ENCODE measurements at regions not wholly inside any gene's neighbourhood (a gene's known extent, or its start where the extent isn't known, plus 50 kb on each side); places are given as distances from the start of the nearest gene placed in this dataset.

DNA sequence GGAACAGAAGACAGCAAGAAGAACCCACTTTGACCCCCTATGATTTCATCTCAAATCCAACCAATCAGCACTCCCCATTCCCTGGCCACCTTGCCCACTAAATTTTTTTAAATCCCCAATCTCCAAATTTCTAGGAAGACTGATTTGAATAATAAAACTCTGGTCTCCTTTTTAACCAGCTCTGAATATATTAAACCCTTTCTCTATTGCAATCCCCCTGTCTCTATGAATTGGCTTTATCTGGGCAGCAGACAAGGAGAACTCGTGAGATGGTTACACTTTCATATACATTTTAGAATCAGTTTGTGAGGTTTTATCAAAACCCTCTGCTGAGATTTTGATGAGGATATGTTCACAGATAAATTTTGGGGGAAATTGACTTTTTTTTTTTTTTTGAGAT lies 90.3 kb upstream of the TRIM24 start:
- Histone ChIP-seq H3K36me3 (ENCODE audit: low read depth) (no peaks in the 10 kb centered on the region), H3K4me2 (ENCODE audit: unreplicated experiment) (no peak overlapping the region), H3K4me1 (ENCODE audit: insufficient read depth) (no peaks in the 10 kb centered on the region), H4K20me1 (ENCODE audit: insufficient read depth) (no peaks in the 10 kb centered on the region), H3K9me3 (ENCODE audit: low read depth) (no peaks in the 10 kb centered on the region), H3K79me2 (ENCODE audit: insufficient read depth) (no peaks in the 10 kb centered on the region), H3F3A (ENCODE audit: insufficient read depth) (no peaks in the 10 kb centered on the region), H2AFZ (no peak overlapping the region), H3K27me3 (replicated peaks; ENCODE audit: insufficient read depth) (no peaks in the 10 kb centered on the region), H3K27ac (no peak overlapping the region), H3K9ac (no peak overlapping the region), H3K9me2 (ENCODE audit: insufficient read depth) (no peaks in the 10 kb centered on the region), H3K4me3 (no peak overlapping the region)
- WGBS, 2 experiments (ENCODE audit: low coverage in 1 of 2, low lambda C conversion rate in 2 of 2, missing lambda C conversion rate in 2 of 2), result 6 to 9% methylated on average over 1 of the region's 1 CpG
- in situ Hi-C loops (cut with MboI), result no loop called here
- TF ChIP-seq EZH2phosphoT487 (IDR thresholded peaks at IDR 0.05; ENCODE audit: insufficient read depth, low read depth), result no peak
- TF ChIP-seq EZH2 (IDR thresholded peaks at IDR 0.05; ENCODE audit: insufficient read depth, poor library complexity, severe bottlenecking), result no peak
- DNase-seq, result no peak

DNA sequence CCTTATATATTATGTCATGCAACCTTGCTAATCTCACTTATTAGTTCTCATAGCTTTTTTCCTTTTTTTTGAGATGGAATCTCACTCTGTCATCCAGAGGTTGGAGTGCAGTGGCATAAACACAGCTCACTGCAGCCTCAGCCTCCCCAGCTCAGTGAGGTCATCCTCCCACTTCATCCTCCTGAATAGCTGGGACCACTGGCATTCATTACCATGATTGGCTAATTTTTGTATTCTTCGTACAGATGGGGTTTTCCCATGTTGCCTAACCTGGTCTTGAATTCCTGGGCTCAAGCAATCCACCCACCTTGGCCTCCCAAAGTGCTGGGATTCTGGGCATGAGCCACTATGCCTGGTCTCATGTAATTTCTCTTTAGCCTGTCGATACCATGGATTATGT lies 89.1 kb upstream of the TRIM24 start:
- Histone ChIP-seq H3K9ac (no peak overlapping the region), H3K79me2 (ENCODE audit: insufficient read depth) (no peaks in the 10 kb centered on the region), H4K20me1 (ENCODE audit: insufficient read depth) (no peaks in the 10 kb centered on the region), H3K9me2 (ENCODE audit: insufficient read depth) (no peaks in the 10 kb centered on the region), H3K36me3 (ENCODE audit: low read depth) (no peaks in the 10 kb centered on the region), H3K27me3 (replicated peaks; ENCODE audit: insufficient read depth) (no peaks in the 10 kb centered on the region), H3K27ac (no peak overlapping the region), H3K4me3 (no peak overlapping the region), H3K9me3 (ENCODE audit: low read depth) (no peaks in the 10 kb centered on the region), H2AFZ (no peak overlapping the region), H3K4me1 (ENCODE audit: insufficient read depth) (no peaks in the 10 kb centered on the region), H3K4me2 (ENCODE audit: unreplicated experiment) (no peak overlapping the region), H3F3A (ENCODE audit: insufficient read depth) (no peaks in the 10 kb centered on the region)
- no peak for TF ChIP-seq EZH2 (IDR thresholded peaks at IDR 0.05; ENCODE audit: insufficient read depth, poor library complexity, severe bottlenecking)
- no peak for DNase-seq
- WGBS, 2 experiments (ENCODE audit: low coverage in 1 of 2, low lambda C conversion rate in 2 of 2, missing lambda C conversion rate in 2 of 2), result 10 to 21% methylated on average over 2 of the region's 2 CpGs
- in situ Hi-C loops (cut with MboI), result no loop called here

DNA sequence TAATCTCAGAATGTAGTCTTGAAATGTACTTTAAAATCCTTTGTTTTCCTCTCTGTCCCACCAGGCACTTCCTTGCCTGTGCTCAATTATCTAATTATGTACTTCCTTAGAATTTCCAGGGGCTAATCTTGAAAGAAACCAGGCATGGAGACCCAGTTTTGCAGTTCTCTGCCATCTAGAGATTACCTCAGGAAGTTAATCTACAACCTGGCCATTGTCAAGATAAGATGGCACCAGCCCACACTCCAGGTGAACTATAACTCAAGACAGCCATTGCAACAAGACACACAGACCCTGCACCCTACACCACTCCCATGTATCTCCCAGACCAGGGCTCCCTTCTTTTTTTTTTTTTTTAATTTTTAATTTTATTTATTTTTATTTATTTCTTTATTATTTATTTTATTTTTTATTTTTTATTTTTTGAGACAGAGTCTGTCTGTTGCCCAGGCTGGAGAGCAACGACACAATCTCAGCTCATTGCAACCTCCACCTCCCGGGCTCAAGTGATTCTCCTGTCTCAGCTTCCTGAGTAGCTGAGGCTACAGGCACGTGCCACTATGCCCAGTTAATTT lies 85.9 kb upstream of the TRIM24 start:
- no peaks in the 10 kb centered on the region for H3K4me1 ChIP-seq (ENCODE audit: insufficient read depth)
- H3K9me3 ChIP-seq (ENCODE audit: low read depth), result no peaks in the 10 kb centered on the region
- H4K20me1 ChIP-seq (ENCODE audit: insufficient read depth), result no peaks in the 10 kb centered on the region
- no peak for DNase-seq
- no peak overlapping the region for H3K4me3 ChIP-seq
- 6 to 10% methylated on average over 3 of the region's 3 CpGs for WGBS, 2 experiments (ENCODE audit: low coverage in 1 of 2, low lambda C conversion rate in 2 of 2, missing lambda C conversion rate in 2 of 2)
- TF ChIP-seq EZH2 (IDR thresholded peaks at IDR 0.05; ENCODE audit: insufficient read depth, poor library complexity, severe bottlenecking) (no peak), EZH2phosphoT487 (IDR thresholded peaks at IDR 0.05; ENCODE audit: insufficient read depth, low read depth) (no peak)
- H3K36me3 ChIP-seq (ENCODE audit: low read depth), result no peaks in the 10 kb centered on the region
- H2AFZ ChIP-seq, result no peak overlapping the region
- no peaks in the 10 kb centered on the region for H3F3A ChIP-seq (ENCODE audit: insufficient read depth)
- no peak overlapping the region for H3K27ac ChIP-seq
- in situ Hi-C loops (cut with MboI), result no loop called here
- no peaks in the 10 kb centered on the region for H3K79me2 ChIP-seq (ENCODE audit: insufficient read depth)
- H3K4me2 ChIP-seq (ENCODE audit: unreplicated experiment), result no peak overlapping the region
- H3K9me2 ChIP-seq (ENCODE audit: insufficient read depth), result no peaks in the 10 kb centered on the region
- H3K9ac ChIP-seq, result no peak overlapping the region
- no peaks in the 10 kb centered on the region for H3K27me3 ChIP-seq (replicated peaks; ENCODE audit: insufficient read depth)

DNA sequence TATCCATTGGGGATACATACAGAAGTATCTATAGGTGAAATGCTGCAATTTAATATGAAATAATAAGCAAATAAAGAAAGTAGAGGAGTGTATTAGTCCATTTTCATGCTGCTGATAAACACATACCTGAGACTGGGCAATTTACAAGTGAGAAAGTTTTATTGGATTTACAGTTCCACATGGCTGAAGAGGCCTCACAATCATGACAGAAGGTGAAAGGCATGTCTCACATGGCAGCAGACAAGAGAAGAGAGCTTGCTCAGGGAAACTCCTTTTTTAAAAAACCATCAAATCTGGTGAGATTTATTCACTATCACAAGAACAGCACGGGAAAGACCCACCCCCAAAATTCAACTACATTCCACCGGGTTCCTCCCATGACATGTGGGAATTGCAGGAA lies 82.8 kb upstream of the TRIM24 start:
- in situ Hi-C loops (cut with MboI), result no loop called here
- Histone ChIP-seq H3K27ac (no peak overlapping the region), H3K9ac (no peak overlapping the region), H2AFZ (no peak overlapping the region), H3K9me3 (ENCODE audit: low read depth) (no peaks in the 10 kb centered on the region), H3K4me2 (ENCODE audit: unreplicated experiment) (no peak overlapping the region), H3K27me3 (replicated peaks; ENCODE audit: insufficient read depth) (no peaks in the 10 kb centered on the region), H3K79me2 (ENCODE audit: insufficient read depth) (no peaks in the 10 kb centered on the region), H3K36me3 (ENCODE audit: low read depth) (no peaks in the 10 kb centered on the region), H3K4me1 (ENCODE audit: insufficient read depth) (no peaks in the 10 kb centered on the region), H3K4me3 (no peak overlapping the region), H3K9me2 (ENCODE audit: insufficient read depth) (no peaks in the 10 kb centered on the region), H4K20me1 (ENCODE audit: insufficient read depth) (no peaks in the 10 kb centered on the region), H3F3A (ENCODE audit: insufficient read depth) (no peaks in the 10 kb centered on the region)
- TF ChIP-seq EZH2 (IDR thresholded peaks at IDR 0.05; ENCODE audit: insufficient read depth, poor library complexity, severe bottlenecking) (no peak), EZH2phosphoT487 (IDR thresholded peaks at IDR 0.05; ENCODE audit: insufficient read depth, low read depth) (no peak)
- no peak for DNase-seq
- 23 to 26% methylated on average over 2 of the region's 2 CpGs for WGBS, 2 experiments (ENCODE audit: low coverage in 1 of 2, low lambda C conversion rate in 2 of 2, missing lambda C conversion rate in 2 of 2)
